Fibroblast of pulmonary artery (primary cell): ENCODE measurements at regions not wholly inside any gene's neighbourhood (a gene's known extent, or its start where the extent isn't known, plus 50 kb on each side); places are given as distances from the start of the nearest gene placed in this dataset.

Source experiments
- DNase-seq: peaks from one replicate; pipeline ENCODE4 v3.0.0-alpha.2; 2010; ENCODE audit warnings: low read depth
- H3K4me3 ChIP-seq: replicated peaks from 2 replicates; pipeline ENCODE4 v1.5.1; 2011; ENCODE audit warnings: low read depth, mild to moderate bottlenecking, control low read depth, low read length, moderate library complexity
- CTCF ChIP-seq: IDR thresholded peaks from 2 replicates; pipeline ENCODE4 v1.5.1; 2011; ENCODE audit warnings: mild to moderate bottlenecking, control low read depth, low read length, inconsistent platforms; ENCODE audit errors: missing control alignments

- H3K4me3 ChIP-seq = no peak overlapping the region
- DNase-seq = no peak
- no peak for TF ChIP-seq CTCF
These were observed 72.9 kb upstream of the GNAZ start for GRCh38 chr22:22997262-22997898.

GRCh38 chr22:22997988-22998387, 72.3 kb upstream of the GNAZ start:
- no peak for DNase-seq
- no peak for TF ChIP-seq CTCF
- no peak overlapping the region for H3K4me3 ChIP-seq

DNA sequence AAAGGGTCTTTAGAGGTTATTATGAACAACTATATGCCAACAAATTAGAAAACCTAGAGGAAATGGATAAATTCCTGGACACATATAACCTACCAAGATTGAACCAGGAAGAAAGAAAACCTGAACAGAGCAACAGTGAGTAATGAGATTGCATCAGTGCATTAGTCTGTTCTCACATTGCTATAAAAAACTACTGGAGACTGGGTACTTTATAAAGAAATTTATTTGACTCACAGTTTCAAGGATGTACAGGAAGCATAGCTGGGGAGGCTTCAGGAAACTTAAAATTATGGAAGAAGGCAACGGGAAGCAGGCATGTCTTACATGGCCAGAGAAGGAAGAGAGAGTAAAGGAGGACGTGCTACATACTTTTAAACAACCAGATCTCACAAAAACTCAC, 70.8 kb upstream of the GNAZ start:
- TF ChIP-seq CTCF = no peak

GRCh38 chr22:23000657-23001347, 69.5 kb upstream of the GNAZ start:
- TF ChIP-seq CTCF = no peak
- no peak overlapping the region for H3K4me3 ChIP-seq
- DNase-seq = no peak

More for the DNA sequence above, 70.8 kb upstream of the GNAZ start:
- no peak overlapping the region for H3K4me3 ChIP-seq
- no peak for DNase-seq

- no peak for TF ChIP-seq CTCF
- H3K4me3 ChIP-seq = no peak overlapping the region
- no peak for DNase-seq
These were observed 68.9 kb upstream of the GNAZ start for GRCh38 chr22:23001463-23001862.

- no peak overlapping the region for H3K4me3 ChIP-seq
- no peak for DNase-seq
- no peak for TF ChIP-seq CTCF
These were observed 67.6 kb upstream of the GNAZ start for GRCh38 chr22:23002612-23003180.
